GM18867 (cell line): ENCODE measurements at regions not wholly inside any gene's neighbourhood (a gene's known extent, or its start where the extent isn't known, plus 50 kb on each side); places are given as distances from the start of the nearest gene placed in this dataset.

Experiments used
- ATAC-seq: cut with Tn5 transposase; IDR thresholded peaks from one replicate; pipeline ENCODE4 v1.9.1; 2021; ENCODE audit warnings: mild to moderate bottlenecking, moderate library complexity; ENCODE audit not compliant: unreplicated experiment

DNA sequence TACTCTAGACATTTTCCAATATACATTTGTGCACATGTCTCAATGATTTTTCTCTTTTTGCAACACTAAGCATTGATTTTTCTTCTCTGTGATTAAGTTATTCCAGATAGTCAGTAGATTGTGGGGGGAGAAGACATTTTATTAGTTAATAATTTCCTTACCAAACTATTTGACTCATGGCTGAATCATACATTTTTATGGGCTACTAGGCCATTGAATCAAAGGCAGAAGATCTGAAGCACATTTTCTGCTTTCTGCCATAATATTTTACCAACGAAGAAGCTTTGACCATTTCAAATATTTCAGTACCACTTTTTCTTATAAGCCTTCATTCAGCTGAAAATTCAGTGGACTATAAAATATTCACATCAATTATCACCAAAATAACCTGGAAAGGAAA lies 175.6 kb downstream of the IRX2 start:
- ATAC-seq = no peak

DNA sequence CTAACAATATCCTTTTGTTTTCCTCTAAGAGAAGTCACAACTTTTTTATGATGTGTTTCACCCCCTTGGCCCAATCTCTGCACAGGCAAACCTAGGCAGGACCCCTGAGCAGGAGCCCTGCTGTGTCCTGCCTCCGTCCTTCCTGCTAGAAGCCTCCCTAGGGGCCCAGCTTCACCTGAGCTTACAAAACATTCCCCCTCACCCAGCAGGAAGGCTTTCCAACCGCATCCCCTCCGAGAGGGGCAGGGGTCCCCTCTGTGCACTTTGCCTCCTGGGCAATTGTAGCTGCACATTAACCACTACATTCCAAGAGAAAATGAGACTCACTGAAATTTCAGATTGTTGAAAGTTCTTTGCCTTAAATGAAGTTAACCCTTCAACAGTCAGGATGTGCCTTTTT lies 176.2 kb downstream of the IRX2 start:
- no peak for ATAC-seq

GRCh38 chr5:2574155-2574554 lies 177.3 kb downstream of the IRX2 start:
- no peak for ATAC-seq

DNA sequence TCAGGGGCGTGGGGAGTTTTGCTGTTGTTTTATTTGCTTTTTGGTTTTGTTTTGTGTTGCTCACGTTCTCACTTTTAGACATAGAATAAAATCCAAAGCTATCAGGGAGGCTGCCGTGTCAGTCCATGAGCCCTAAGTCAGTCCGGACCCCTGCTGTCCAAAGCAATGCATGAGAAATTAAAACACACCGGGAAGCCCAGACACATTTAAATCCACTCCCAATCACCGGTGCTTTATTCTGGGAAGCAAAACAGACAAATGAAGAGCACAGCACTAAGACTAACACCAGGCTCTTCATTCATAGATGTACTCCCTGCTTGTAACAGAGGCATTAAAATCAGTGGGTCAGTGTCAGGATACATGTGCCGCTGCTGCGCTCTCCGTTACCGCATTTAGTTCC lies 180.9 kb downstream of the IRX2 start:
- no peak for ATAC-seq

DNA sequence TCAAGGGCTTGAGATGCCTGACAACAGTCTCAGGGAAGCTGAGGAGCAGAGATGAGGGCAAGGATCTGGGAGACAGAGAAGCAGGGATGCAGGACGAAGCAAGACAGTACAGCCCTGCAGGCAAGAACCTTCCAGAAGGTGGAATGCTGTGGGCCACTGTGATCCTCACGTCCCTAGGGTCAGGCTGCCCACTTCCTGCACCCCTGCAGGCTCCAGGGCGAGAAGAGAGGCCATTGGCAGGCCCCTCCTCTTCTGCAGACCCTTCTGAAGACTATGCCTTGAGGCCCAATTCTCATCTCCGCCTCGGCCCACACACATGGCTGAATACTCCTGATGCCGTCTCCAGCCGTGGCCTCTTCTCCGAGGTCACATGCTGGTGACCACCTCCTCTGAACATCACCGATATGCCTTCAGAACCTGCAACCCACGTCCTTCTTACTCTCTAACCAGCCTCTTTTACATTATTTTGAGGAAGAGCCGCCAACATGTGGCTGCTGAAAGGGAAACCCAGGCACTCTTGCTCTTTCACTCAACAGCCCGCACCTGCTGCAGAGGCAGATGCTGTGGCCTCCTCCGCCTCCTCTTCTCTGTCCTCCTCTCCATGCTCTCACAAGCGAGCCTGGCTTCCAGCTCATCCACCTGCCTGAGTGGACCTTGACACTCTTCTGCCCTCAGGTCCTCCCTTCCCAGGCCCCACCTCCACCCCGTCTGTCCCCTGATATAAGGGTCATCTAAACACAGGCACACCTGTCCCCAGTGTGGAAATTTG lies 181.5 kb downstream of the IRX2 start:
- no peak for ATAC-seq

DNA sequence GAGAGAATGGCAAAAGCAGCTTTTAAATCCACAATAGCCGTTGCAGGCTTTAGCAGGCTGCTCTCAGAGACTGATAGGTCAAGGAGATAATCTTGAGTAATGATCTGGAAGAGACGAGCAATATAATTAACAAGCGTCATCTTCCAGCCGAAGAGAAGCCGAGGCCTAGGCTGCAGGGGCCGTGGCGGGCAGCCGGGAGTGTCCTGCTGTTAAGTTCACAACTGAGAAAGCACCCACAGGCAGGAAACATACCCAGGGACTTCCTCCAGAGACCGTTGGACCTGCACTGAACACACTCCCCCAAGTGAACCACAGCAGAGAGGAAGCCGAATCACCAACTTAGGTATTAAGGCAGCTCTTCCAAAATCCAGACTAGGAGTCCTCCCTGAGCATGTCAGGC lies 182.3 kb downstream of the IRX2 start:
- no peak for ATAC-seq

DNA sequence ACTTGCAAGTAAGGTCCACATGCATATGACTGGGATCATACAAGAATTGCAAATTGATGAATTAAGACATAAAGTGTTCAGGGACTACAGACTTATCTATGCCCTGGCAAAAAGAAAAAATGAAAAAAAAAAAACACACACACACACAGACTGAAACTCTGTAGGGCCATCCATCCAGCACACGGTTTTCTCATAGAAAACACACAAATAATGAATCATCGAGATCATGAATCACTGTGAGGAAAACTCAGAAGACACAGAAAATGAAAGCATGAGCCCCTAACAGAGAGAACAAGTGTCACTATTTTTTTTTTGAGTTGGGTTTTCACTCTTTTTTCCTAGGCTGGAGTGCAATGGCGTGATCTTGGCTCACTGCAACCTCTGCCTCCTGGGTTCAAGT lies 185.2 kb downstream of the IRX2 start:
- no peak for ATAC-seq

- ATAC-seq = no peak
Observed at GRCh38 chr5:2565147-2565546, 186.3 kb downstream of the IRX2 start.

GRCh38 chr5:2563046-2563445 lies 188.4 kb downstream of the IRX2 start:
- ATAC-seq = no peak

DNA sequence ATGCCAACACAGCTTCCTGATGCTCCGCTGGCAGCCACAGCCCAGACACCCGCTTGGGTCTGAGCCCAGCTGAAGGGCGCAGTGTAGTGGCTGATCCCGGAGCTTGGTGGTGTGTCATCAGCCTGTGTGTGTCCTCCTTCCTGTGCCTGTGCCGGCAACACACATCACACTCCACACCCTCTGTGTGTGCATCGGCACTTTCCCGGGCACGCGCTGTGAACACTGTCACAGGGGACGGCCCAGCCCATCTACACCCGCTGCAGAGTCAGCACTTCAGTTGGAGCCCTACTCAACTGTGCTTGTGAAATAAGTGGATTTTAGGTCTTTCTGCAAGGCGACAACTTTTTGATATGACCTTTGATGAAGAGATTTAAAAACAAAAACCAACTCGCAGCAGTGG lies 189.4 kb downstream of the IRX2 start:
- no peak for ATAC-seq

DNA sequence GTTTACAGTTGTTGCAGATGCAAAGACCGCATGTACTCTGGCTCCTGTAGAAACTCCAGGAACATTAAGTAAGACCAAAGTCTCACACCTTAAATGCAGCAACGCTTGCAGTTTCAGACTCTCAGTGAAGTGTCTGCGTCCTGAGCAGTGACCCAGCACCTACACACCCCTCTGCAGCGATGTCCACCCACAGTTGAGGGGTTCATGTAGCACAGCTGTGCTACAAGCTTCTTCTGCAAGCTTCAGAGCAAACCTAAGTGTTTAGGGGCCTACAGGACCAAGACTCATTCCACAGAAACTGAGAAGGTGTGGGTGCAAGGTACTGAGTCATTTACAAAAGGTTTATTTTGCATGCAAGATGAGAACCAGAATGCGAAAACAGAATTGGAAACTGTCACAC lies 191.0 kb downstream of the IRX2 start:
- ATAC-seq = no peak

DNA sequence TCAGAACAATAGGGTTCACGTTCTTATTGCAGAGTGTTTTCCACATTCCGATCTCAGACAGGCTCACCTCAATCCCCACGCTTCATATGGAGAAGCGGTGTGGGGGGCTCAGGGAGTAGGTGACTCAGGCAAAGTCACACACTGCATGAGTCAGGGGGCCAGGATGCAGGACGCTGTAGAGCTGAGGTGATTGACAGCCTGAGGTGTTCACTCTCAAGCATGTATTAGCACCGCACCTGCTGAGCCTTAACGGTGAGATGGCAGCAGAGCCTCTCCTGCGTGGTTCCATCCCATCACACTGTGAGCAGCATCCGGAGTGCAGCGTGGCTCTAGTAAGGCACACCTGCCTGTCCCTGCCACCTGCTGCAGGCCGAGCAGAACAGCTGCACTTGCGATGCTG lies 194.0 kb downstream of the IRX2 start:
- ATAC-seq = no peak

GRCh38 chr5:2556375-2556966 lies 195.0 kb downstream of the IRX2 start:
- ATAC-seq = no peak

GRCh38 chr5:2553611-2554010 lies 197.9 kb downstream of the IRX2 start:
- ATAC-seq = no peak

DNA sequence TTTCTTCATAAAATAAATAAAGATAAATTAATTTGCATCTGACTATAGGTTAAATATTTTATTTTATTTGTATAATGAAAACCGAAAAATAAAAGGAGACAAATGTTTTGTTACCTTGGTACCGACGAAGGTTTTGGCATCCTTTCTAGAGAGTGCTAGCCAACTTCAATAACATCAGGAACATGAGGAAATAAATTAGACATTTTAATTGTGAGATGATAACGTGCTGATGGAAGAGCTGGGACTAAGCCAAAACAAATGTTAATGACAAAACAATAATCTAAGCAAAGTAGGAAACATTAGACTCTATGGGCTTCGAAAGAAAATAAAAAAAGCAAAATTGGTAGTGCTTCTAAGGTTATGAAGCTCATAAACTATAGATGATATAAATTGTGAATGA lies 201.0 kb downstream of the IRX2 start:
- ATAC-seq = no peak

DNA sequence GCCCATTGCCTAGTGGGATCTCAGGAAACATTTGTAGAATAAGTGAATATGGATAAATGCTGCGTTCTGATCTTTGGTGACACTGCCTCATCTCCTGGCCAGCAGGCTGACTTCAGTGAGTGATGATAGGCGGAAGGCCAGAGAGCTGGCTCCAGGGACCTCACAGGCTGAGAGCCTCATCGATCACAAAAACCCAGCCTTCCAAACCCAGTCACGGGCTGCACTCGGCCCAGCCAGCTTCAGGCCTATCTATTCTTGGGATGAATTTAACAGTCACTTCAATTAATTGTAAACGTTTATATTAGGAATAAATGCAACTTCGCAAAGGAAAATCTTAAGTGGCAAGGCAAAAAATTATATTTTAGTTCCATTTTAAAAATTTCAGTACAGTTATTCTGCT lies 201.6 kb downstream of the IRX2 start:
- ATAC-seq = no peak

- no peak for ATAC-seq
Observed at GRCh38 chr5:2549354-2549753, 202.1 kb downstream of the IRX2 start.

- ATAC-seq = no peak
Observed at GRCh38 chr5:2546938-2547337, 204.5 kb downstream of the IRX2 start.

- no peak for ATAC-seq
Observed at GRCh38 chr5:2544003-2544402, 207.5 kb downstream of the IRX2 start.

DNA sequence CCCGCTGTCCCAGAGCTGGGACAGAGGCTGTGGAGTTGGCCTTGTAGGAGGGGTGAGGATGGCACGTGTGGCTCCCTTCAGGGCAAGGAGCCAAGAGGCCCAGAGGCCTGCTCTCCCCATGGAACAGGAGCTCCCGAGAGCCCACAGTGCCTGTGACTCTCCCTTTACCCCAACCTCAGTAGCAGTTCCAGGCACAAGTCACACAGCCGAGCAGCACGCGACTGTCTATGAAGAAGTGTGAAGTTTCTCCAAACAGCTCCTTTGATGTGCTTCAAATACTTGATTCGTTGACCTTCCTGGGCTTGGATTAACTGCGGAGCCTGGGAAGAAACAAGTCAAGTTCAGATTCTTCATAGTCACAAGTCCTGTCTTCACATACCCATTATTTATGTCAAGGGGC lies 208.7 kb downstream of the IRX2 start:
- no peak for ATAC-seq

DNA sequence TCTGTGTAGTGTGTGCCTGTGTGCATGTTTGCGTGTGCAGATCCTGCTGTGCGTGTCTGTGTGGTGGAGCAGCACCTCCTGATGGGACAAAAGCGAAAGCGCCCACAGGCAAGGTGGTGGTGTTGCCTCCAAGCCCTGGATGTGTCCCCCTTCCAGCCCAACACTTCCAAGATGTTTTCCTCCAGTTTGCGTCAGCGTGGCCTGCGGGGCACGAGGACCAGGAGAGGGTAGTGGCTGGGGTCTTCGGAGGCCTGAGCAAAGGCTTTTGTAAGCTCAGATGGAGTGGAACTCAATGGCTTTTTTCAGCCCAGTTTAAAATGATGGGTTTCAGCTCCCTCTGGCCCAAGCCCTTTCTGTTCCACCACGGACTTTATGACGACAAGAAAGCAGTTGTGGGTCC lies 209.5 kb downstream of the IRX2 start:
- no peak for ATAC-seq

DNA sequence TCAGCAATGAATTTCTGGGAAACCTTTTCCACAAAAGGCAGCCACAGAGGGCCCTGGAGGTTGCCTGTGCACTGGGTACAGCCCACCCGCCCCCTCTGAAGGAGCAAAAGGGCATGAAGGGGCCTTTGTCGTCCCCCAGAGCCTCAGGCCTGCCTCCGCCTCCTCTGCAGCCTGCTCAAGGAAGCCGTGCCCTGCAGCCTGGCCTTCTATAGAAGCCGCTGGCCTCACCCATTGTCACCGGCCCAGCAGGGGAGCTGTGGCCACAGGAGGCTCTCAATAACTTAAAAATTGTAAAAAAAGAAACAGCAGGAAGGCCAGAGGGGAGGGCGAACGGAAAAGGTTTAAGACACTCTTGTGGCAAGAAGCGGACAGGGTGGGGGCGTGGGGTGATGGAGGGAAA lies 213.3 kb downstream of the IRX2 start:
- ATAC-seq = no peak
